DOHH2 (cell line): ENCODE measurements at regions not wholly inside any gene's neighbourhood (a gene's known extent, or its start where the extent isn't known, plus 50 kb on each side); places are given as distances from the start of the nearest gene placed in this dataset.

ENCODE experiments used
- H3F3A ChIP-seq: fragments of 200-600 bp; sonication (generic), shearing (Covaris generic); 2 replicates; pipeline ENCODE4 v1.6.0; 2016; ENCODE audit warnings: antibody characterized with exemption, mild to moderate bottlenecking; ENCODE audit not compliant: control insufficient read depth, insufficient read depth
- H3K27ac ChIP-seq: fragments of 200-600 bp; sonication (generic); 2 replicates; pipeline ENCODE4 v1.5.1; 2014; ENCODE audit warnings: low read depth, mild to moderate bottlenecking, low read length, moderate library complexity
- H3K27me3 ChIP-seq: fragments of 200-600 bp; sonication (generic); 2 replicates; pipeline ENCODE4 v1.6.1; 2014; ENCODE audit warnings: mild to moderate bottlenecking, low read length, mixed read lengths; ENCODE audit not compliant: control insufficient read depth
- H3K36me3 ChIP-seq: fragments of 200-600 bp; sonication (generic); 2 replicates; pipeline ENCODE4 v1.6.1; 2014; ENCODE audit warnings: mild to moderate bottlenecking, low read length, moderate library complexity, mixed read lengths; ENCODE audit not compliant: control insufficient read depth
- H3K4me1 ChIP-seq: fragments of 200-600 bp; sonication (generic); 2 replicates; pipeline ENCODE4 v1.6.1; 2014; ENCODE audit warnings: mild to moderate bottlenecking, low read length, mixed read lengths; ENCODE audit not compliant: control insufficient read depth
- H3K4me2 ChIP-seq: fragments of 200-600 bp; sonication (generic); 2 replicates; pipeline ENCODE4 v1.6.0; 2014; ENCODE audit warnings: mild to moderate bottlenecking, low read length, moderate library complexity
- H3K4me3 ChIP-seq: fragments of 200-600 bp; sonication (generic); 2 replicates; pipeline ENCODE4 v1.5.1; 2014; ENCODE audit warnings: mild to moderate bottlenecking, low read length, mixed read lengths
- H3K79me2 ChIP-seq: fragments of 200-600 bp; sonication (generic); 2 replicates; pipeline ENCODE4 v1.6.1; 2014; ENCODE audit warnings: mild to moderate bottlenecking, low read length, mixed read lengths; ENCODE audit not compliant: control insufficient read depth
- H3K9me2 ChIP-seq: fragments of 200-600 bp; sonication (generic); replicated peaks from 2 replicates; pipeline ENCODE4 v1.6.1; 2014; ENCODE audit warnings: mild to moderate bottlenecking, low read length, mixed read lengths; ENCODE audit not compliant: control insufficient read depth
- H3K9me3 ChIP-seq: fragments of 200-600 bp; sonication (generic); 2 replicates; pipeline ENCODE4 v1.6.1; 2014; ENCODE audit warnings: antibody characterized with exemption, low read length, mixed read lengths; ENCODE audit not compliant: control insufficient read depth, insufficient read depth
- H4K20me1 ChIP-seq: fragments of 200-600 bp; sonication (generic); 2 replicates; pipeline ENCODE4 v1.6.0; 2014; ENCODE audit warnings: low read depth, mild to moderate bottlenecking, antibody characterized with exemption, low read length, moderate library complexity; ENCODE audit not compliant: control insufficient read depth, insufficient read depth
- EZH2phosphoT487 ChIP-seq: fragments of 200-600 bp; sonication (generic); IDR thresholded peaks from 2 replicates; pipeline ENCODE4 v1.6.1; 2017; ENCODE audit warnings: borderline replicate concordance, mild to moderate bottlenecking, antibody characterized with exemption, low read length, moderate library complexity, mixed read lengths
- TF ChIP-seq, protein P1 (sequence below): fragments of 200-600 bp; sonication (generic); IDR thresholded peaks from one replicate; pipeline ENCODE4 v1.5.1; 2014; ENCODE audit warnings: antibody characterized with exemption, mild to moderate bottlenecking, low read depth, low read length; ENCODE audit not compliant: poor library complexity, severe bottlenecking

- Histone ChIP-seq H3K4me1 (no peaks in the 10 kb centered on the region), H3K79me2 (no peaks in the 10 kb centered on the region), H3K27me3 (no peaks in the 10 kb centered on the region), H4K20me1 (no peaks in the 10 kb centered on the region), H3K9me2 (no peaks in the 10 kb centered on the region), H3K4me3 (no peak overlapping the region), H3K27ac (no peak overlapping the region), H3K36me3 (no peaks in the 10 kb centered on the region), H3K4me2 (no peak overlapping the region), H3F3A (no peaks in the 10 kb centered on the region), H3K9me3 (no peaks in the 10 kb centered on the region)
- TF ChIP-seq, protein P1, sequence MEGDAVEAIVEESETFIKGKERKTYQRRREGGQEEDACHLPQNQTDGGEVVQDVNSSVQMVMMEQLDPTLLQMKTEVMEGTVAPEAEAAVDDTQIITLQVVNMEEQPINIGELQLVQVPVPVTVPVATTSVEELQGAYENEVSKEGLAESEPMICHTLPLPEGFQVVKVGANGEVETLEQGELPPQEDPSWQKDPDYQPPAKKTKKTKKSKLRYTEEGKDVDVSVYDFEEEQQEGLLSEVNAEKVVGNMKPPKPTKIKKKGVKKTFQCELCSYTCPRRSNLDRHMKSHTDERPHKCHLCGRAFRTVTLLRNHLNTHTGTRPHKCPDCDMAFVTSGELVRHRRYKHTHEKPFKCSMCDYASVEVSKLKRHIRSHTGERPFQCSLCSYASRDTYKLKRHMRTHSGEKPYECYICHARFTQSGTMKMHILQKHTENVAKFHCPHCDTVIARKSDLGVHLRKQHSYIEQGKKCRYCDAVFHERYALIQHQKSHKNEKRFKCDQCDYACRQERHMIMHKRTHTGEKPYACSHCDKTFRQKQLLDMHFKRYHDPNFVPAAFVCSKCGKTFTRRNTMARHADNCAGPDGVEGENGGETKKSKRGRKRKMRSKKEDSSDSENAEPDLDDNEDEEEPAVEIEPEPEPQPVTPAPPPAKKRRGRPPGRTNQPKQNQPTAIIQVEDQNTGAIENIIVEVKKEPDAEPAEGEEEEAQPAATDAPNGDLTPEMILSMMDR = no peak
- no peak for TF ChIP-seq EZH2phosphoT487
Observed at GRCh38 chr6:147738516-147739162, 230.1 kb downstream of the SAMD5 start.

- Histone ChIP-seq H3K36me3 (no peaks in the 10 kb centered on the region), H3K27ac (no peak overlapping the region), H3K9me3 (no peaks in the 10 kb centered on the region), H3K4me3 (no peak overlapping the region), H3K4me2 (no peak overlapping the region), H4K20me1 (no peaks in the 10 kb centered on the region), H3K79me2 (no peaks in the 10 kb centered on the region), H3K4me1 (no peaks in the 10 kb centered on the region), H3K27me3 (no peaks in the 10 kb centered on the region), H3K9me2 (no peaks in the 10 kb centered on the region), H3F3A (no peaks in the 10 kb centered on the region)
- no peak for TF ChIP-seq EZH2phosphoT487
- TF ChIP-seq, protein P1 = no peak
Observed at GRCh38 chr6:147740326-147740725, 231.8 kb downstream of the SAMD5 start.

DNA sequence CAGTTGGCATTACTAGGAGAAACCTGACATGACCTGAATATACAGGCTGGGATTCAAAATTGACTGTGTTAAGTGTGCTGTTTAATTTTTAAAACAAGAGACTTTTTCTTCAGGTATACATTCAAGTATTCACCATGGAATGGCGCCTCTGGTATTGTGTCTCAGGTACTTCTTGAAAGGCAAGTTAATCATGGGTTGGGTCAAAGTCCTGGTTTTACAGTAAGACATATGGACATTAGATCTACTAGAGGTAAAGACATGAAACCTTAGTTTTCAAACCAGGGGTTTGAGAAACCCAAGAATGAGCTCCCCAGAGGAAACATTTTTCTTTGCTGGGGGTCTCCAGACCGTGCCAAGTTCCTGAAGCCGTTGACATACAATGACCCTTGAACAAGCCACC is 232.4 kb downstream of the SAMD5 start:
- Histone ChIP-seq H3K27me3 (no peaks in the 10 kb centered on the region), H4K20me1 (no peaks in the 10 kb centered on the region), H3K27ac (no peak overlapping the region), H3F3A (no peaks in the 10 kb centered on the region), H3K9me2 (no peaks in the 10 kb centered on the region), H3K4me1 (no peaks in the 10 kb centered on the region), H3K4me2 (no peak overlapping the region), H3K79me2 (no peaks in the 10 kb centered on the region), H3K36me3 (no peaks in the 10 kb centered on the region), H3K9me3 (no peaks in the 10 kb centered on the region), H3K4me3 (no peak overlapping the region)
- TF ChIP-seq EZH2phosphoT487 = no peak
- TF ChIP-seq, protein P1 = no peak
